ENCODE measurements at regions not wholly inside any gene's neighbourhood (a gene's known extent, or its start where the extent isn't known, plus 50 kb on each side); places are given as distances from the start of the nearest gene placed in this dataset.

DNA sequence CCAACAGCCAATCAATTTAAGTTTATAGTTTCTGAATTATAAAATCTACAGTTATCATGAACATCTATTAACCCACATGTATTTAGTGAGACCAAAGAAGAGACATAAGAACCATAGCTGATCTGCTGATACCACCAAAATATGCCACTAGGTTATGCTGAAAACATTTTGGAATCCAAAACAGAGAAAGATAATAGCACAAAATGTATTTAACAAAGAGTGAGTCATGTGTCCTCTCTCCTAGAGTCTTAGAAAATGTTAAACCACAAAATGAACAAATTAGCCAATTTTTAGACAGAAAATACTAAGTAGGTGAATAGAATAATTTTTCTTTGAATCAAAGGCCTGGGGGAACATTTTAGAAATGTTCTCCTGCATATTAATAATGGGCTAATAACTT lies 527.5 kb downstream of the GPAM start:
- Histone ChIP-seq H3K27me3 (replicated peaks in 1 of 2; ENCODE audit: control insufficient read depth in 2 of 2, insufficient read depth in 2 of 2, low read length in 1 of 2) (no peaks in the 10 kb centered on the region), H2AFZ (ENCODE audit: control insufficient read depth, low read depth, low read length) (no peak overlapping the region), H3K4me3 (no peak overlapping the region), H3K27ac (ENCODE audit: control insufficient read depth, insufficient read depth) (no peak overlapping the region), H3K9ac (ENCODE audit: control insufficient read depth, insufficient read depth, low read length) (no peak overlapping the region), H4K20me1 (ENCODE audit: control insufficient read depth, insufficient read depth) (no peaks in the 10 kb centered on the region), H3K4me2 (ENCODE audit: control insufficient read depth, insufficient read depth) (no peak overlapping the region), H3K79me2 (ENCODE audit: control insufficient read depth, insufficient read depth, low read length) (no peaks in the 10 kb centered on the region), H3K9me3 (replicated peaks; ENCODE audit: control insufficient read depth, insufficient read depth, low read length) (no peaks in the 10 kb centered on the region), H3K4me1 (ENCODE audit: control insufficient read depth, insufficient read depth, low read length) (no peaks in the 10 kb centered on the region), H3K36me3 (ENCODE audit: control insufficient read depth in 2 of 2, insufficient read depth in 2 of 2, low read length in 1 of 2) (no peaks in the 10 kb centered on the region)
- CTCF ChIA-PET, result interaction anchor here (1.1 to 1.2 kb wide), 2 partner anchors 10 to 41 kb away, joined by 3 read pairs; no protein-coding TSS in a partner anchor
- no TSS peak for BruUV-seq (replicated peaks)
- DNase-seq (ENCODE audit: low read depth, low spot score) (no peak), ATAC-seq (no peak), FAIRE-seq (no peak)
- intact Hi-C loops (cut with micrococcal nuclease; ENCODE audit: unreplicated experiment) (no loop called here), in situ Hi-C loops (cut with MboI) (no loop called here)
- TF ChIP-seq HCFC1 (IDR thresholded peaks at IDR 0.05; ENCODE audit: low read length) (no peak), SMARCA5 (IDR thresholded peaks at IDR 0.05) (no peak), KLF5 (IDR thresholded peaks at IDR 0.05; ENCODE audit: partially characterized antibody) (no peak), EGR1 (IDR thresholded peaks at IDR 0.05; ENCODE audit: borderline replicate concordance in 1 of 2, low read depth in 2 of 2, low read length in 2 of 2) (no peak), POLR2A (IDR thresholded peaks at IDR 0.05; ENCODE audit: low read depth, low read length) (no peak), NBN (IDR thresholded peaks at IDR 0.05) (no peak), KAT2A (conservative IDR thresholded peaks at IDR 0.05; ENCODE audit: control insufficient read depth, low read depth, low read length) (no peak), LARP7 (IDR thresholded peaks at IDR 0.05) (no peak), RAD21 (IDR thresholded peaks at IDR 0.05; ENCODE audit: insufficient read depth, low read depth, low read length) (no peak), KDM1A (IDR thresholded peaks at IDR 0.05; ENCODE audit: borderline replicate concordance) (no peak)
- TF ChIP-seq, protein P1, sequence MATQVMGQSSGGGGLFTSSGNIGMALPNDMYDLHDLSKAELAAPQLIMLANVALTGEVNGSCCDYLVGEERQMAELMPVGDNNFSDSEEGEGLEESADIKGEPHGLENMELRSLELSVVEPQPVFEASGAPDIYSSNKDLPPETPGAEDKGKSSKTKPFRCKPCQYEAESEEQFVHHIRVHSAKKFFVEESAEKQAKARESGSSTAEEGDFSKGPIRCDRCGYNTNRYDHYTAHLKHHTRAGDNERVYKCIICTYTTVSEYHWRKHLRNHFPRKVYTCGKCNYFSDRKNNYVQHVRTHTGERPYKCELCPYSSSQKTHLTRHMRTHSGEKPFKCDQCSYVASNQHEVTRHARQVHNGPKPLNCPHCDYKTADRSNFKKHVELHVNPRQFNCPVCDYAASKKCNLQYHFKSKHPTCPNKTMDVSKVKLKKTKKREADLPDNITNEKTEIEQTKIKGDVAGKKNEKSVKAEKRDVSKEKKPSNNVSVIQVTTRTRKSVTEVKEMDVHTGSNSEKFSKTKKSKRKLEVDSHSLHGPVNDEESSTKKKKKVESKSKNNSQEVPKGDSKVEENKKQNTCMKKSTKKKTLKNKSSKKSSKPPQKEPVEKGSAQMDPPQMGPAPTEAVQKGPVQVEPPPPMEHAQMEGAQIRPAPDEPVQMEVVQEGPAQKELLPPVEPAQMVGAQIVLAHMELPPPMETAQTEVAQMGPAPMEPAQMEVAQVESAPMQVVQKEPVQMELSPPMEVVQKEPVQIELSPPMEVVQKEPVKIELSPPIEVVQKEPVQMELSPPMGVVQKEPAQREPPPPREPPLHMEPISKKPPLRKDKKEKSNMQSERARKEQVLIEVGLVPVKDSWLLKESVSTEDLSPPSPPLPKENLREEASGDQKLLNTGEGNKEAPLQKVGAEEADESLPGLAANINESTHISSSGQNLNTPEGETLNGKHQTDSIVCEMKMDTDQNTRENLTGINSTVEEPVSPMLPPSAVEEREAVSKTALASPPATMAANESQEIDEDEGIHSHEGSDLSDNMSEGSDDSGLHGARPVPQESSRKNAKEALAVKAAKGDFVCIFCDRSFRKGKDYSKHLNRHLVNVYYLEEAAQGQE (IDR thresholded peaks at IDR 0.05; ENCODE audit: low read depth, low read length), result no peak
- TF ChIP-seq, protein P2, sequence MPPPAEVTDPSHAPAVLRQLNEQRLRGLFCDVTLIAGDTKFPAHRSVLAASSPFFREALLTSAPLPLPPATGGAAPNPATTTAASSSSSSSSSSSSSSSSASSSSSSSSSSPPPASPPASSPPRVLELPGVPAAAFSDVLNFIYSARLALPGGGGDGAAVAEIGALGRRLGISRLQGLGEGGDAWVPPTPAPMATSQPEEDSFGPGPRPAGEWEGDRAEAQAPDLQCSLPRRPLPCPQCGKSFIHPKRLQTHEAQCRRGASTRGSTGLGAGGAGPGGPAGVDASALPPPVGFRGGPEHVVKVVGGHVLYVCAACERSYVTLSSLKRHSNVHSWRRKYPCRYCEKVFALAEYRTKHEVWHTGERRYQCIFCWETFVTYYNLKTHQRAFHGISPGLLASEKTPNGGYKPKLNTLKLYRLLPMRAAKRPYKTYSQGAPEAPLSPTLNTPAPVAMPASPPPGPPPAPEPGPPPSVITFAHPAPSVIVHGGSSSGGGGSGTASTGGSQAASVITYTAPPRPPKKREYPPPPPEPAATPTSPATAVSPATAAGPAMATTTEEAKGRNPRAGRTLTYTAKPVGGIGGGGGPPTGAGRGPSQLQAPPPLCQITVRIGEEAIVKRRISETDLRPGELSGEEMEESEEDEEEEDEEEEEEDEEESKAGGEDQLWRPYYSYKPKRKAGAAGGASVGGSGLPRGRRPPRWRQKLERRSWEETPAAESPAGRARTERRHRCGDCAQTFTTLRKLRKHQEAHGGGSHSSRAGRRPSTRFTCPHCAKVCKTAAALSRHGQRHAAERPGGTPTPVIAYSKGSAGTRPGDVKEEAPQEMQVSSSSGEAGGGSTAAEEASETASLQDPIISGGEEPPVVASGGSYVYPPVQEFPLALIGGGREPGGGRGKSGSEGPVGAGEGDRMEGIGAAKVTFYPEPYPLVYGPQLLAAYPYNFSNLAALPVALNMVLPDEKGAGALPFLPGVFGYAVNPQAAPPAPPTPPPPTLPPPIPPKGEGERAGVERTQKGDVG (CRISPR knock-in tag; IDR thresholded peaks at IDR 0.05), result no peak
- POLR2A ChIA-PET, result no interaction called here
- SMC1A ChIA-PET (ENCODE audit: uncharacterized antibody, unreplicated experiment), result no interaction called here
- RAD21 ChIA-PET (ENCODE audit: unreplicated experiment), result no interaction called here
